ENCODE measurements at regions not wholly inside any gene's neighbourhood (a gene's known extent, or its start where the extent isn't known, plus 50 kb on each side); places are given as distances from the start of the nearest gene placed in this dataset.
"Not testable (repeated sequence)": the region's sequence is repeated elsewhere in the genome, so short reads cannot be mapped to it uniquely, and the experiment has no call there.

DNA sequence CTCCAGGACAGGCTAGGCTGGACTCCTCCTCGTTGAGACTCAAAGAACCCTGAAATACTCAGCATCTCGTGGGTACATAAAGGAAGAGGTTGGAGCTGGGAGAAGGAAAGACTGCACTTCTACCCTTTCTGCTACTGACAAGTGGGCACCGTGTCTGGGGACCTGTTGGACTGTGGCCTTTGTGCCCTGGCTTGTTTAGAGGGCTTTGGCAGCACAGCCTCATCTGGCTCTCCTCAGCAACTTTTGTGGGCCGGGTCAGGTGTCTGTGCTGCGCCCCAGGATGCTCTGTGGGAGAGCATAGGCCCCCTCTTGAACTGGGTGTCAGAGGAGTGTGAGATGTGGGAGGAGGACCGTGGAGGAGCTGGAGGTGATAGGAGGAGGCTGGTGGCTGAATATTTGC lies 142.4 kb downstream of the FCRL5 start:
- no peak for DNase-seq (ENCODE audit: low spot score)

GRCh38 chr1:157407917-157408525 lies 144.3 kb downstream of the FCRL5 start:
- DNase-seq (ENCODE audit: low spot score): no peak

GRCh38 chr1:157407367-157407766 lies 144.9 kb downstream of the FCRL5 start:
- no peak for DNase-seq (ENCODE audit: low spot score)

- DNase-seq (ENCODE audit: low spot score): no peak
Measured at GRCh38 chr1:157405662-157406061, 146.7 kb downstream of the FCRL5 start.

DNA sequence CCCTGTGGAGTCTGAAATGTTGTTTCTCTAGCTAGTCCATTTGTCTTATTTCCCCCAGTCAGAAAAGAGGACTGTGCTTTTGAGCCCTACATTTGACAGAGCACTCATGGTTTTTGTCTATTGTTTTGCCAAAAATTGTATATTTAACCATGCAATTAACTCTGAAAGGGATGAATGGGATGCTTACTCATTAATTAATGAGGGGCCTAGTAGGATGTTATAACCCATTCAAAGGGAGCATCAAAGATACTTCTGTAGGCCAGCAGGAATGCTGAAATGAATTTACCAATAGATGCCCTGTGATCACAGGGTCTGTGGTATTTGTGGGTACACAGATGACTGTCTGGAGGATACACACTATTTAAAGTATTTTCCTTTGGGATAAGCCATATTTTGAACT lies 147.7 kb downstream of the FCRL5 start:
- no peak for DNase-seq (ENCODE audit: low spot score)

GRCh38 chr1:157404063-157404501 lies 148.2 kb downstream of the FCRL5 start:
- DNase-seq (ENCODE audit: low spot score): no peak

GRCh38 chr1:157403608-157404007 lies 148.7 kb downstream of the FCRL5 start:
- DNase-seq (ENCODE audit: low spot score): no peak

DNA sequence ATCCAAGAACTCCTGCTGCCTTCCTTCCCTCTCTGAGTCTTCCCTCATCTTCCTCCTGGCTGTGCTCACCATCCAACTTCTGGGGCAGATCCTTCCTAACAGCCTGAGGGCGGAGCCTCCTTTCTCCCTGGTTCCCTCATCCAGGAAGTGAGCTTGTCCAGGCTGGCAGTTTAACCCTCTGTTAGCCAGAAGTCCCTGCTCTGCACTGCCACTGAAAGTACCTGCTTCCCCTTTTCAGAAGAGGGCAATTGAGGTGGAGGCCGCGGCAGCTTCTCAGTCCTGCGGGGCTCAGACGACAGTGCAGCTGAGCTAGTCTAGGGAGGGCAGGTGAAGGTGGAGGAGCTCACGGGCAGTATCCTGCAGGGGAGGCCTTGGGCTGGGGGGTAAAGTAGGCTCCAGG lies 149.1 kb downstream of the FCRL5 start:
- DNase-seq (ENCODE audit: low spot score): no peak

- no peak for DNase-seq (ENCODE audit: low spot score)
Measured at GRCh38 chr1:157400766-157401165, 151.5 kb downstream of the FCRL5 start.

DNA sequence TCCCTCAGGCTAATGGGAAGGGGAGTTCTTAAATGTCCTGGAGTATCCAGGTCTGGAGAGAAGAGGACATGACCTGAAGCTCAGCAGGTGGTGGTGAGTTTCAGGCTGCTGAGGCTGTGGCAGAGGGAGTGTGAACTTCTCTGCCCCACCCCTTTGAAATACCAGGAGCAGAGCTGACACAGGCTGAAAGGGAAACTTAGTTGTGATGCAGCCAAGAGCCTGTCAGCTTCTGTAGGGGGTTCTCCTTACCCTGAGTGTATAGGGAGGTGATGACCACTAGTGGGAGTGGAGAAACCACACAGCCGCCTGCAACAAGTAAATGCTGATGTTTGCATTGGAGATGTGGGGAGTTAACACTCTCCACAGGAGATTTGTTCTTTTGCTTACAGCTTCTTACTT lies 152.3 kb downstream of the FCRL5 start:
- no peak for DNase-seq (ENCODE audit: low spot score)

GRCh38 chr1:157399343-157399983 lies 152.9 kb downstream of the FCRL5 start:
- DNase-seq (ENCODE audit: low spot score): no peak

DNA sequence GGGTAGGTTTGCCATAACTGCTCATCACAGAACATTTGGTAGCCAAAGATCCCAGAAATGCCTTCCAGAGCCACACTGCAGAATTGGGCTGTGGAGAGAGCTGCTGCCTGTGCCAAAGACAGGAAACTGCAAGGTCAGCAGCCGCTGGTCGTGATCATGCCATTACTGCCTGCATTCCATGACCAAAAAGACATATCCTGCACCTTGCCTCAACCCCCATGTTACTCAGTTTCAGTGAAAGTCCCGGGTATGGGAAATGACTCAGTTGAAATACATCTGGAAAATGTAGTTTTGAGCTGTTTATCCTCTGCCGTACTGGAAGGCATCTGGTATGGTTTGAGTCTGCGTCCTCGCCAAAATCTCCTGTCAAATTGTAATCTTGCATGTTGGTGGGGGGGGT lies 161.7 kb downstream of the FCRL5 start:
- no peak for DNase-seq (ENCODE audit: low spot score)

DNA sequence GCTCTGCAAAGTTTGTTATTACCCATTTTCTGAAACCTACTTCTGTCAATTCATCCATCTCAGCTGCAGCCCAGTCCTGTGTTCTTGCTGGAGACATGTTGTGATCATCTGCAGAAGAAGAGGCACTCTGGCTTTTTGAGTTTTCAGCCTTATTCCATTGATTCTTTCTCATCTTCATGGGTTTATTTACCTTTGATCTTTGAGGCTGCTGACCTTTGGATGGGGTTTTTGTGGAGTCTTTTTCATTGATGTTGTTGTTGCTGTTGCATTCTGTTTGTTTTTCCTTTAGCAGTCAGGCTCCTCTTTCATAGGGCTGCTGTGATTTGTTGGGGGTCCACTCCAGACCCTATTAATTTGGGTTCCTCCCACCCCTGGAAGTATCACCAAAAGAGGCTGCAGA lies 164.3 kb downstream of the FCRL5 start:
- DNase-seq (ENCODE audit: low spot score): no peak

DNA sequence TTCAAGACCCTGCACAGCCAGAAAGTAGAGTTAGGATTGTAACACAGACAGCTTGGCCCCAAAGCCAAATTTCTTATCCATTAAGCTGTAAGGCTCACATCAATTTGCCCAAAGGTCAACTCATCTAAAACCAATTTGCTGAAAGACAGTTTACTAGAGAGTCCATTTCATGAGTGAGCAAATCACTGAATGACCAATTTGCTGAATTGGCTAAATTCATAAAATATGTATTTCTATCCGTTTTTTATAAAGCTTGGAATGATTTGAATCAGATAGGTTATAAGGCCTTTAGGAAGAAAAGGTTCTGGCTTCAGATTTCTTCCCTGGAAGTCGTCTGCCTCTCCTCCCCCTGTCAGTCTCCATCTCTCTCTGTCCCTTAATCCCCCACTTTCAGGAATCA lies 168.1 kb downstream of the FCRL5 start:
- no peak for DNase-seq (ENCODE audit: low spot score)

- DNase-seq (ENCODE audit: low spot score): no peak
Measured at GRCh38 chr1:157382351-157382750, 170.0 kb downstream of the FCRL5 start.

DNA sequence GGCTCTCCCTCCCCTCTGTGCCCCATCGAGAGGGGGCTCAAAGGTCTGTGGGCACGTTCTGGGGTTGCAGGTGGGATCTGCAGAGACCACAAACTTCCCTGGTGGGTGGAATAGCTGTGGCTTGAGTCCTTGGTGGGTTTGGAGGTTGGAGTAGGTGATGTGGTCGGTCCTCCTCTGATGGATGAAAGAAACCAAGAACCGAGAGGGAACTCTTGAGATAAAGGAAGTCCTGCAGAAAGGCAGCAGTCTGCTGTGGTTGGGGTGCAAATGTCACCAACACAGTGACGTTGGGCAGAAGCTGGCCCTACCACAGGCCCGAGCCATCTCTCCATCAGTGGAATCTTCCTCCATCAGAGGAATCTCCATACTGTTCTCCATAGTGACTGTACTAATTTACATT lies 171.8 kb downstream of the FCRL5 start:
- DNase-seq (ENCODE audit: low spot score): no peak

- DNase-seq (ENCODE audit: low spot score): peak; percentile 26
Measured at GRCh38 chr1:157377280-157377713, 175.0 kb downstream of the FCRL5 start.

GRCh38 chr1:157376681-157377080 lies 175.6 kb downstream of the FCRL5 start:
- no peak for DNase-seq (ENCODE audit: low spot score)

DNA sequence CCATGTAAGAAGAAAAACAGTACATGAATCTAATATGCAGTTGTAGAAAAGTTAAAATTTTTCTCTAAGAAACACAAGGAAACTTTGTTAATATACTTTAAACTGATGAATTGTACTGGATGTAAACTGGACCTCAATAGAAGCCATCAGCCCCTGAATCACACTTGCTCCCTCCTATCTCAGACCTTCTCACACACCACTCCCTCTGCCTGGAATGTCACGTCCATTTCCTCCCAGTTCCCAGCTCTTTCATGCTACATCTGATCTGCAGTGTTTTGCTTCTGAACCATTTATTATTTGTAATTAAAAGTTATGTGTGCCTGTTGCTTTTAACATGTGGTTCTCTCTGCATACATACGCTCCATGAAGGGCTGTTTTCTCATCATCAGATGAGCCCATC lies 180.0 kb downstream of the FCRL5 start:
- DNase-seq (ENCODE audit: low spot score): not testable (repeated sequence)

DNA sequence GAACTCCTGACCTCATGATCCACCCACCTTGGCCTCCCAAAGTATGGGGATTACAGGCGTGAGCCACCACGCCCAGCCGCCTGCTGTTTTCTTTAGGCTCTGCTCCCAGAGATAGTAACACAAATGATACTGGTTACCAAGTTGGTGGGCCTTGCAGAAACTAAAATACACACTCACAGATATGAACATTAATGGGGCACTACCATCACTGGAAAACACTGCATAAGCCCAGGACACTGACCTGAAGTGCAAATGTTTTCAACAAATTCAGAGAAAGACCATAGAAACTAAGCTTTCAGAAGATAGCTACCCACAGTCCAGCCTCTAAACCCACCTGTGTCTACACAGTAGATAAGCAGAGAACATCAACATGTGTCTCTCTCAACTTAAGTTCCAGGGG lies 180.5 kb downstream of the FCRL5 start:
- no peak for DNase-seq (ENCODE audit: low spot score)

GRCh38 chr1:157371221-157371620 lies 181.1 kb downstream of the FCRL5 start:
- no peak for DNase-seq (ENCODE audit: low spot score)

DNA sequence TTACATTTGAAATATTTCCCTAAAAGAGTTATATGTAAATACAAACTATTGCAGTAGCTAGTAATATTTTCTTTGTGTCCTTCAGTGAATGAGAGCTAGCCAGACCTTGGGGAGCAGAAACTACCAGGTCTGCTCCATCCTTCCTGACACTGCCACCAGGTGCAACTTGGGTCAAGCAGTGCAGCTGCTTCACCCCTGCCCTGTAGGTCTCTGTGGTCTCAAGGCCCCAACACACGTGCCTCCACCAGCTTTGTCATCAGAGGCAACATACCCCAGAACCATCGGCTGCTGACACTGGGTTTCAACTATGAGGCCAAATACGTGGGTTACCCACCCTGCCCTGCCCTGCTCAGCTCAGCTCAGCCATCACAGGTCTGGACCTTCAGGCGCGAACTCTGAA lies 181.6 kb downstream of the FCRL5 start:
- DNase-seq (ENCODE audit: low spot score): no peak

GRCh38 chr1:157369808-157370521 lies 182.3 kb downstream of the FCRL5 start:
- DNase-seq (ENCODE audit: low spot score): peak; percentile 50

Data from cerebellar cortex (tissue), 1 donor.